ENCODE measurements at regions not wholly inside any gene's neighbourhood (a gene's known extent, or its start where the extent isn't known, plus 50 kb on each side); places are given as distances from the start of the nearest gene placed in this dataset.
"Not testable (repeated sequence)": the region's sequence is repeated elsewhere in the genome, so short reads cannot be mapped to it uniquely, and the experiment has no call there.

- ATAC-seq (no peak), DNase-seq (no peak)
- Histone ChIP-seq H3K27me3 (no peaks in the 10 kb centered on the region), H3K36me3 (no peaks in the 10 kb centered on the region), H3K9me3 (peaks cover 0 to 31% of the 10 kb centered on the region in 2 donors), H3K4me3 (no peak overlapping the region), H3K27ac (no peak overlapping the region), H3K4me1 (no peaks in the 10 kb centered on the region)
- intact Hi-C loops (cut with DNase I): no loop called here
- TF ChIP-seq, protein P1, sequence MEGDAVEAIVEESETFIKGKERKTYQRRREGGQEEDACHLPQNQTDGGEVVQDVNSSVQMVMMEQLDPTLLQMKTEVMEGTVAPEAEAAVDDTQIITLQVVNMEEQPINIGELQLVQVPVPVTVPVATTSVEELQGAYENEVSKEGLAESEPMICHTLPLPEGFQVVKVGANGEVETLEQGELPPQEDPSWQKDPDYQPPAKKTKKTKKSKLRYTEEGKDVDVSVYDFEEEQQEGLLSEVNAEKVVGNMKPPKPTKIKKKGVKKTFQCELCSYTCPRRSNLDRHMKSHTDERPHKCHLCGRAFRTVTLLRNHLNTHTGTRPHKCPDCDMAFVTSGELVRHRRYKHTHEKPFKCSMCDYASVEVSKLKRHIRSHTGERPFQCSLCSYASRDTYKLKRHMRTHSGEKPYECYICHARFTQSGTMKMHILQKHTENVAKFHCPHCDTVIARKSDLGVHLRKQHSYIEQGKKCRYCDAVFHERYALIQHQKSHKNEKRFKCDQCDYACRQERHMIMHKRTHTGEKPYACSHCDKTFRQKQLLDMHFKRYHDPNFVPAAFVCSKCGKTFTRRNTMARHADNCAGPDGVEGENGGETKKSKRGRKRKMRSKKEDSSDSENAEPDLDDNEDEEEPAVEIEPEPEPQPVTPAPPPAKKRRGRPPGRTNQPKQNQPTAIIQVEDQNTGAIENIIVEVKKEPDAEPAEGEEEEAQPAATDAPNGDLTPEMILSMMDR (IDR thresholded peaks at IDR 0.05): no peak
These were observed 145.7 kb upstream of the ALG10 start for GRCh38 chr12:33876618-33877017.

- H3K4me1 ChIP-seq: no peaks in the 10 kb centered on the region
- H3K9me3 ChIP-seq: peaks cover 0 to 8% of the 10 kb centered on the region in 2 donors
- intact Hi-C loops (cut with DNase I): no loop called here
- ATAC-seq (no peak), DNase-seq (no peak)
- no peak overlapping the region for H3K27ac ChIP-seq
- no peaks in the 10 kb centered on the region for H3K27me3 ChIP-seq
- no peaks in the 10 kb centered on the region for H3K36me3 ChIP-seq
- H3K4me3 ChIP-seq: no peak overlapping the region
- TF ChIP-seq, protein P1 (IDR thresholded peaks at IDR 0.05): no peak
These were observed 129.9 kb upstream of the ALG10 start for GRCh38 chr12:33892425-33892824.

DNA sequence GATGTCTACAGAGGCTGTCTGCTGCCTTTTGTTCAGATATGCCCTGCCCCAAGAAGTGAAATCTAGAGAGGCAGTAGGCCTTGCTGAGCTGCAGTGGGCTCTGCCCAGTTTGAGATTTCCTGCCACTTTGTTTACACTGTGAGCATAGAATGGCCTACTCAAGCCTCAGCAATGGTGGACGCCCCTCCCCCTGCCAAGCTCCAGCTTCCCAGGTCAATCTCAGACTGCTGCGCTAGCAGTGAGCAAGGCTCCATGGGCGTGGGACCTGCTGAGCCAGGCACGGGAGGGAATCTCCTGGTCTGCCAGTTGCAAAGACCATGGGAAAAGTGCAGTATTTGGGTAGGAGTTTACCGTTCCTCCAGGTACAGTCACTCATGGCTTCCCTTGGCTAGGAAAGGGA, 101.8 kb upstream of the ALG10 start:
- DNase-seq; H3K27ac ChIP-seq; H3K27me3 ChIP-seq; H3K36me3 ChIP-seq; intact Hi-C loops (cut with DNase I); H3K4me3 ChIP-seq; H3K4me1 ChIP-seq; ATAC-seq: not testable (repeated sequence)
- peaks cover 0 to 39% of the 10 kb centered on the region in 2 donors for H3K9me3 ChIP-seq

GRCh38 chr12:33926095-33926494, 96.2 kb upstream of the ALG10 start:
- H3K4me3 ChIP-seq: no peak overlapping the region
- H3K36me3 ChIP-seq: no peaks in the 10 kb centered on the region
- H3K27me3 ChIP-seq: no peaks in the 10 kb centered on the region
- H3K27ac ChIP-seq: no peak overlapping the region
- TF ChIP-seq, protein P1 (IDR thresholded peaks at IDR 0.05): no peak
- intact Hi-C loops (cut with DNase I): no loop called here
- DNase-seq: no peak
- H3K4me1 ChIP-seq: no peaks in the 10 kb centered on the region
- H3K9me3 ChIP-seq: peaks cover 0 to 43% of the 10 kb centered on the region in 2 donors
- ATAC-seq: no peak

GRCh38 chr12:33937669-33938068, 84.6 kb upstream of the ALG10 start:
- DNase-seq; H3K27me3 ChIP-seq; H3K27ac ChIP-seq; H3K36me3 ChIP-seq; H3K4me3 ChIP-seq; intact Hi-C loops (cut with DNase I); H3K4me1 ChIP-seq; H3K9me3 ChIP-seq; ATAC-seq: not testable (repeated sequence)

GRCh38 chr12:33942172-33942571, 80.1 kb upstream of the ALG10 start:
- no peaks in the 10 kb centered on the region for H3K36me3 ChIP-seq
- no peaks in the 10 kb centered on the region for H3K4me1 ChIP-seq
- H3K27ac ChIP-seq: no peak overlapping the region
- no peaks in the 10 kb centered on the region for H3K9me3 ChIP-seq
- TF ChIP-seq, protein P1 (IDR thresholded peaks at IDR 0.05): no peak
- no peak overlapping the region for H3K4me3 ChIP-seq
- DNase-seq (no peak), ATAC-seq (no peak)
- intact Hi-C loops (cut with DNase I): no loop called here
- no peaks in the 10 kb centered on the region for H3K27me3 ChIP-seq

Measured in left lung (tissue), 4 donors.